ENCODE measurements at regions not wholly inside any gene's neighbourhood (a gene's known extent, or its start where the extent isn't known, plus 50 kb on each side); places are given as distances from the start of the nearest gene placed in this dataset.
"Not testable (repeated sequence)": the region's sequence is repeated elsewhere in the genome, so short reads cannot be mapped to it uniquely, and the experiment has no call there.

DNA sequence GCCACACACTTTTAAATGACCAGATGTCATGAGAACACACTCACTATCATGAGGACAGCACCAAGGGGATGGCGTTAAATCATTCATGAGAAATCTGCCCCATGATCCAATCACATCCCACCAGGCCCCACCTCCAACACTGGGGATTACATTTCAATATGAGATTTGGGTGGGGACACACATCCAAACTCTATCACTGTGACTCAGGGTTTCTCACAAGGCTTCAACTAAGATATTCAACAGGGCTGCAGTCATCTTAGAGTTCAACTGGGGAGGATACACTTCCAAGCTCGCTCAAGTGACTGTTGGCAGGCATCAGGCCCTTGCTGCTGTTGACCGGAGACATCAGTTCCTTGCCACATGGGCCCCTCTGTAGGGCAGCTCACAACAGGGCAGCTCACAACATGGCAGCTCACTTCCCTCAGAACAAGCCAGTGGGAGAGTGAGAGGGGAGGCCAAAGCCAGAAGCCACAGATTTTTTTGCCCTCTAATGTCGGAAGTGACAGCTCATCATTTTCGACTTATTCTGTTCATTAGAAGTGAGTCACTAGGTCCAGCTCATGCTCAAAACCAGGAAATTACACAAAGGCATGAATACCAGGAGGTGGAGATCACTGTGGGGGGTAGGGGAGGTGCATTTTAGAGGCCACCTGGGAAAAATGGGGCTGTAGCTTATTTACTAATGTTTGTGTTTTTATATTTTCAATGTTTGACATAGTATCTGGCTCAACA, 50.8 kb upstream of the PTHLH start:
- DNase-seq: peak; percentile 97

DNA sequence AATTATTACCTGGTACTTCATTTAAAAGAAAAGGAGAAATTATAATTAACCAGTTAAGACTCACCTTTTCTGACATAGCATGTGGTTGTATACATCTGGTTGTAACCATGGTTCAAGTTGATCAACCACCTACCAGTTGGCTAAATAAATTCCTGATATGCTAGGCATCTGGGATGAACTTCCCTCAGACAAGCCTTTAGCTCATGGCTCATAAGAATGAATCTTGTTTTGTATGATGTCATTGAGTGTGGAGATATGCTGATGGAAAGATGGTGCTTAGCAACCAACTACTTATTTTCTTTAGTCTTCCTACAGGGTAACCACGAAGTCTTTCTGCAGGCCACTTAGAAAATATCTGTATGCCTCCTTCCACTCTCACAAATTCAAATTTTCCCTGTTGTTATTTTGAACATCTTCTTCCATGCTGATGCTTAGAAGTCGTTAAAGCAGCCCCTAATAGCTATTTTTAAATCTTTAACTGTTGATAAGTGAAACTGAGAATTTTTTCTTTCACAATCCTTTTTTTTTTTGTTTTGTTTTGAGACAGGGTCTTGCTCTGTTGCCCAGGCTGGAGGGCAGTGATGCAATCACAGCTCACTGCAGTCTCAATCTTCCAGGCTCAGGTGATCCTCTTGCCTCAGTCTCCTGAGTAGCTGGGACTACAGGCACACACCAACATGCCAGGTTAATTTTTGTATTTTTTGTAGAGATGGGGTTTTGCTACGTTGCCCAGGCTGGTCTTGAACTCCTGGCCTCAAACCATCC, 51.9 kb upstream of the PTHLH start:
- DNase-seq: peak; percentile 89

DNA sequence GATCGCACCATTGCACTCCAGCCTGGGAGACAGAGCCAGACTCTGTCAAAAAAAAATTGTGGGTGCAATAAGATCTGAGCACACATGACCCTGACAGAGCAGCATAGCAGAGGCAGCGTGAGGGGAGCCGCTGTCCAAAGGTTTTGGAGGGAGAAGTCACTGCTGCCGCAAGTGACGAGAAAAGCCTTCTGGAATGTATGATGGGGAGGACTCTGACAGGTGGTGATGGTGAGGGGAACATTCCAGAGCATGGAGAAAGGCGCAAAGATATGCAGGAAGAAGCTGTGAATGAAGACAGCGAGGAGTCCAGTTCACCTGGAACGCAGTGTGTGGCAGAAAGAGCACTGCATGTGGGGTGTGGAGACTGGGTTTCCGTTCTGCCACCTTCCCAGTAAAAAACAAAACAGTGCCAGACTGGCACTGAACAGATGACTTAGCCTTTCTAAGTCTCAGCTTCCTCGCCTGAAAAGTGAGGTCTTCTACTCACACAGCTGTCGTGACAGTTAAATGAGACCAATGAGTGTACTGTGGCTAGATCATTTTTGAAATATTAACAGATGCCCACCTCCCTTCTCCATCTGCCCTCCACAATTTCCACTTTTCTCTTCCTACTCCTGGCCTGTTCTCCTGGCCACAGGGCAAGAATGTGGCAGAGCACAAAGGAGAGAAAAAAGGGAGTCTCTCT, 53.4 kb upstream of the PTHLH start:
- DNase-seq: no peak

DNA sequence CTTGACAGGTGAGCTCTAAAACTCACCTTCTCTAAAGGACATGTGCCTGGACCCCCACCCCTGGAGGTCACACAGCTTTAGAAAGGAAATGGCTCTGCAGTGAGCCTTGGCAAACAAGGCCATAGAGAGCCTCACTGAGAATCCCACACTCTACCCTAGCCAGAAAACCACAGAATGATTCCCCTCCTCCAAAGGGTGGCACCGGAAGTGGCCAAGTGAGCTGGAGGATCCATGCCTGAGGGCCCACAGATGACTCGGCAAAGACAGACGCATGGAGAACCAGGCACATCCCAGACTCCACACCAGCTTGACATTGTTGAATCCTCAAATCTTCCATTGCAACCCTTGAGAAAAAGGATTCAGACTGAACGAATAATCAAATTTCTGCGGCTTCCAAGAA, 54.2 kb upstream of the PTHLH start:
- no peak for DNase-seq

DNA sequence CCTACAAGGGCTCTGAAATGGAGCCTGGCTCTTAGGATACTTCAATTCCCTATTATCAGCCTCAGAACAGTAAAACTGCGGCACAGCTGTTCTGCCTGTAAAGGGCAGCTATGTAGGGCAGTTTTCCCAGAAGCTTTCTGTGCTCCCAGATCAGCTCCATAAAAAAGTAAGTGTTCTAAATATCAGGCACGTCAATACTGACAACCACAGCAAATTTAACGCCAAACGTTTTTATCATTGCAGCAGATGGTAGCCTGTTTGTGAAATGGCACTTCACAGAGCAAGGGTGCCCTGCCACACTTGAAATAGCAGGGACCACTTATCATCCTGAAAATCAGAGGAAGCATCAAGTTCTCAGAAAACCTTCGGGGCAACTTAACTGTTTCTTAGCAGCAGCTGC, 54.8 kb upstream of the PTHLH start:
- no peak for DNase-seq

DNA sequence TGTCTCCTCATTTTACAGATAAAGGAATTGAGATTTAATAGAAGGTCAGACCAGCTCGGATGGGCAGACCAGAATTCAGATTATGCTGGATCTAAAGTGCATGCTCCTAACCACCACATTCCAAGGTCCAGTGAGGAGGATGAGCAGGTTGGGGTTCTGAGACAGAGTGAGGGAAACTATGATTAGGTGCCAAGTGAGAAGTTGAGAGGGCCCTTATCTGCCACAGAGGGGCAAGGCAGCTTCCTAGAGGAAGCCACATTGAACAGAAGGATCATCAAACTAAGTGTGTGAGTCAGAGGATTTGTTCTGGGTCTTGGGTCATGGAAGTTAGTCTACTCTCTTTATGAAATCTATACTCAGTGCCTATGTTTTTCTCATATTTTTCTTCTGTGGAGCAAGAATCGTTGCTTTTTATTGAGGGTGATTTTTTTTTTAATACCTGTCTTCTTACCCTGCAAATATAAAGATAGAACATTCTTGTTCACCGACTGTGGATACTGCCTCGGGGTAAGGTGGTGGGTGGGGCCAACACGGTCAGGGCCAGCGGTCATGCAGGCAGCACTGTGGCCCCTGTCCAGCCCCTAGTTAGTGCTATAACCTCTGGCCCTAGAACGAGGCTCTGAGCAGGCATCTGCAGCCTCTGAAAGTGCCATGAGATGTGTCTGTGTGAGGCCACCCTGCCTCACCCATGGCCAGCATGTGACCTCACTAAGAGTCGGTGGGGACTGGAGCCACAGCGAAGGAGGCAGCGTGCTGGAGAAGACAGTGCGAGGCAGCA, 55.6 kb upstream of the PTHLH start:
- DNase-seq: no peak

DNA sequence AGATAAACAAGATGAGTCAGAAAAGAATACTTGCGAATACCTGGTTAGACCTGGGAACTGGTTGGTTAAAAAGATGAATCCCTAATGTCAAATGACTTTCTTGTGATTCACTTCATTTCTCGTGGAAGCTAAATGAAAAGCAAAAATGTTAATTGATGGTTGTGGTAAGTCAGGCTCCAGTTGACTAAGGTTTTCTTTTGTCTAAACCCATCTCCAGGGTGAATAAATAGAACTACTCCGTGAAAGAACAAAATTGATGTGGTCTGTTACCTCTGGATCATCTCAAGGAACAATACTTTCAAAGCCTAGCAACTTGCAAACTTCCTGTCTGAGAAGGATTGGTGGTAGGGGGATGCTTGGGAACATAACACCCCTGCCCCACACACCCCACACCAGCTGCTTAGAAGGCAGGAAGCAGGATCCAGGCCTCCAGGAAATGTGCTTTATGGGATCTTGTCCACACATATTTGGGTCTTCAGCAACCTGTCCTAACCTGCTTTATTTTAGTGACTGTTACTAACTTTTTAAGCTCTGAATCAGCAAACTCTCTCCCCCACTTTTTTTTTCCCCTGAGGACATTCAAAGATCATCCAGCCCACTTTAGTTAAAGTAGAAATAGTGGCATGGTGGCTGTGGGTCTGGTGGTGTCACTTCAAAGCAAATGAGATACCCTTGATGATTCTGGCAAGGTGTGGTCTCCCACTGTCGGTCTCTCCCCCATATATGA, 60.4 kb upstream of the PTHLH start:
- DNase-seq: peak; percentile 73

DNA sequence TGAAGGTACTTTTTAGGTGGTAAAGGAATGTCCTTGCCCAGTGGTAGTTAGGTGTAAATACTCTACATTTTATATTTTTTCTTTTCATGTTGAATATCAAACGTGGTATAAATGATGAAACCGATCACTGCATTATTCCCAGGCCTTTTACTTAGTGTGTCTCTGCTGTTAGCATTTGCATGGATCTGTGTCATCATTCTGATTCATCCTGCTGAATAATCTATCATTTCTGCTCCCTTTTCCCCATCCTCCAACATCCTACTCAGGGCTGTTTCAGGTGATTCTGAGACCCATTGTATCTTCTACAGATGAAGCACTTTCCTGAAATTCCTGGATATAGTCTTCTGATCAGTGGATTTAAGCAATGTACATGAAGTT, 61.0 kb upstream of the PTHLH start:
- peak; percentile 58 for DNase-seq

DNA sequence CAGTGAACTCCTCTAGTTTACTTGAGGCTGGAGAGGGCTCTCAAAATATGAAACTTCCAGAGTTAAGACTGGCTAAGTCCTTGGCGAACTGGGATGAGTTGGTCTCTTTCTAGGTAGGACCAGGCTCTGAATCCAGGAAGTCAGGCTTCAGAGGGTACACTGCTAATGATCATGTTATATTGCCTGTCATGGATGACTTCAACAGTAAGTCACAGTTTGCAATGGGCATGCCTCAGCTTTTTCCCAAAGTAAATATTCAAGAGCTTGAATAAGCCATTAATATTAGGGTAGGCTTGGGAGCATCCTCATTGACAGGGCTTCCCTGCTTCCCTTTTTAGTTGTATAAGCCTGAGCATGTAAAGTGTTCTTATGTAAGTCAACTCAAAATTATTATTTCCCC, 61.7 kb upstream of the PTHLH start:
- no peak for DNase-seq

DNA sequence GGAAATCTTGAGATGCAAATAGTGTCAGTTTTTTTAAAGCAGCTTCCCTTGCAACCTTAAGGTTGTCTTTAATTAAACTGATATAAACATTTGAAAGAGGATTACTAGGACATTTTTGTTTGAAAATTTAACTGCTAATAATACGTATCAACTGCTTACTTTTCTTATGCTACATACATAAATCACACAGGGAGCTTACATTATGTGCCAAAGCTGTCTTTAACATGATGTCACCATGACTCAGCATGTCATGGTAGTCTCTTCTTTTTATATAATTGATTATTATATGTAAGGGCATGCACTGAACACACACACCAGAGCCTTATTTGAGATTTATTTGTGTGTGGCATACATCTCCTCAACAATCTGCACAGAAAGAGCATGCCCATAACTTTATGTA, 63.0 kb upstream of the PTHLH start:
- peak; percentile 85 for DNase-seq

DNA sequence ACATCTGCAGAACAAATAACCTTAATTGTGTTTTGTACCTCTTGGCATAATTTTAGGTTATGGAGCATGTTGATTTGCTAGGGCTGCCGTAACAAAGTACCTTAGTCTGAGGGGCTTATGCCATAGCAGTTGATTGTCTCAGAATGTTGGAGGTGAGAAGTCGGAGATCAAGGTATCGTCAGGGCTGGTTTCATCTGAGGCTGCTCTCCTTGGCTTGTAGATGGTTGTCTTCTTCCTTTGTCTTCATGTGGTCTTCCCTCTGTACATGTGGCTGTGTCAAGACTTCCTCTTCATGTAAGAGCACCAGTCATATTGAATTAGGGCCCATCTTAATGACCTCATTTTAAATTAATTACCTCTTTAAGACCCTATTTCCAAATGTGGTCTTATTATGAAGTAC, 64.4 kb upstream of the PTHLH start:
- DNase-seq: no peak

DNA sequence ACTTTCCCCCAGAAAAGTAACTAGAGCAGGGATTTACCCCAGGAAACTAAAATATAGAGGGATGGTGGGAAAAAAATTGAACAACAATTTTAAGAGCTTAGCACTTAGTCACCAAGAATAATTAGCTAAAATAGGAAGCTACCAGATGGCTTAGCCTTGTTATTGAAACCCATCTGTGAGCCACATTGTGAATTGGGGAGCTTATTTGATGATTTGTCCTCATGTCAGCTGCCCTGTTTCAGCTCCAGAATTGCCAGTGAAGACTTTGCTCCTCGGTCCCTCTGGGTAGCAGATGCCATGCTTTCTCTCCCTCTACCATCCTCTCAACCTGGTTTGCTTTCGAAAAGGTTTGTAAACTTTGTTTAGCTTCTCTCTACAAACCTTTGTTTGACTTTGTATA, 67.7 kb upstream of the PTHLH start:
- no peak for DNase-seq

DNA sequence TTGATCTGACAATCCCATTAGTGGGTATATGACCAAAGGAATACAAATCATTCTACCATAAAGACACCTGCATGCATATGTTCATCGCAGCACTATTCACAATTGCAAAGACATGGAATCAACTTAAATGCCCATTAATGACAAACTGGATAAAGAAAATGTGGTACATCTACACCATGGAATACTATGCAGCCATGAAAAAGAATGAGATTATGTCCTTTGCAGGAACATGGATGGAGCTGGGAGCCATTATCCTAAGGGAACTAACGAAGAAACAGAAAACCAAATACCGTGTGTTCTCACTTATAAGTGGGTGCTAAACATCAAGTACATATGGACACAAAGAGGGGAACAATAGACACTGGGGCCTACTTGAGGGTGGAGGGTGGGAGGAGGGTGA, 74.1 kb upstream of the PTHLH start:
- DNase-seq: not testable (repeated sequence)

DNA sequence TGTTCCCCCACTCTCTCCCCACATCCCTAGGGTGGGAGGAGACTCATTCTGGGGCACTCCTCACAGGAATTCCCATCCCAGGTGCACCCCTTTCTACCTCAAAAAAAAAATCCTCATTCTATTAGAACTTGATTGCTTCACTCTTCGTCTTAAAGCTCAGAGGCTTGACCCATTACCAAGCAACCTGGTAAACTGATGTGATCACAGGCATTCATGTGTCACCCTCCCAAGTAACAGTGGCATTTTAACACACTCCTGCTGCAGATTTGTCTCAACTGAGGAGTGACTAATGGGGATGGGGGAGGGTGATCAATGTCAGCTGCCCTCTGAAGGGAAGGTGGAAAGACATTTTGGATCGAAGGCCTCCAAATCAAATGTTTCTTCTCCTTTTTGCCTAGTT, 78.1 kb upstream of the PTHLH start:
- DNase-seq: no peak

DNA sequence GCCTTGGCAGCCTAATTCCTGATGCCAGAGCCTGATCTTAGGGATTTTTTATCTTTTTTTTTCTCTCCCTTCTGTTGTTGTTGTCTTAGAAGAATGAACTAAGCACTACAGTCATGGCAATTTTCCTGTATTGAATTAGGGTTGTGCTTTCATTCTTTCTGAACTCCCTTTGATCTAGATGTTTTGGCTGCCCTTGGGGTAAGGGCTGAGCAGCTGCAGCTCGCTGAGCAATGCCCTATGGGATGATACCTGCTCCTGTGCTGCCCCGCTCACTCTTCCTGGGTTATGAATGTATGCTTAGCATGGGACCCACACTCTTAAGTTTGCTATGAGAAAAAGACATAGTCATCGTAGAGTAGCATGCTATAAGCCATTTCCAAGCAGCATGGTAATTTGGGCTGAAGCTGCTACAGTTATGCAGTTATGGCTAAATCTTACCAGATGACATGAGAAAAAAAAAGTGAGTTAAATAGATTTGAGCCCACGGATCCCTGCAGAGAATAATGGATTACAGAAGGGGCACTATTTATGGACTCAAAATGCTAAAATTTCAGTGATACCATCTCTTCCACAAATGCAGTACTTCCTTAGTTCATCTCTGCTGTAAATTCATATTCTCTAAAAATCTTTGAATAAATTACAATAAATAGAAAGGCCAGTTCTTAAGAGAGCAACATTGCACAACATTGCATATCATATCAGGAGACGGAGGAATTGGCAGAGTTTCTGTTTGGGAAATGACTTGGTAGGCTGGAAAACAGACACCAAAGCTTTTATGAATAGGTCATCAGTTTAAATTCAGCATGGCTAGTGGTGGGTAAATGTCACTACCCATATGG, 79.2 kb upstream of the PTHLH start:
- peak; percentile 58 for DNase-seq

DNA sequence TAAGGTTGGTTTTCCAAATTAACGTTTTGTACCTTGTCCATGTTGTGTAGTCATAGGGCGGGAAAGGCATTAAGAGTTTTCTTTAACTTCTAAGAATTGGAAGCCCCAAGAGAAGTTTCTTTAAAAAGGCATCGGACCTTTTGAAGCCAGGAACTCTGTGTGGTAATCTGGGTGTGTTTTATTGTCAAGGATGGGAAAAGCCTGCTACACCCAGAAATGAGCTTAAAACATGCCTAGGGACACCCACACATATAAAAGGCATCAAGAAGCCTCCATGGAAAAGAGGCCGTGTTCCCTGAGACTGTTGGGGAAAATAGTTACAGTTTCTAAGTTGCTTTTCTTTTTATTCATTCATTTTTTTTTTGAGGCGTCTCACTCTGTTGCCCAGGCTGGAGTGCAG, 81.0 kb upstream of the PTHLH start:
- DNase-seq: no peak

DNA sequence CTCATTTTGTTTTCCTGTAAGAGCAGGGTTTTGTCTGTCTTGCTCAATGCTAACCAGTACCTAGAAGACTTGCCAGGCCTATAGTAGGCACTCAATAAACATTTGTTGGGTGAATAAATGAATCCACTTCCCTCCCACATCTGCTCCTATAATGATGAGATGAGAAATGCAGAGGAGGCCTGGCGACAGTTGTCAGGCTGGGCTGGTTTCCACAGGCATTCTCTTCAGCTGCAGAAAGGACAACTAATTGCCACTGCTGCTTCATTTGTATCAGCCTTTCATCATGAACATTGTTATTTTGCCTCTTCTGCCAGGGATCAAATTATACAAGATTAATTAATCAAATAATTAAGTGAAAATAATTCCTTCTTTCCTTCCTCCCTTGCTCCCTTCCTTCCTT, 82.0 kb upstream of the PTHLH start:
- no peak for DNase-seq

DNA sequence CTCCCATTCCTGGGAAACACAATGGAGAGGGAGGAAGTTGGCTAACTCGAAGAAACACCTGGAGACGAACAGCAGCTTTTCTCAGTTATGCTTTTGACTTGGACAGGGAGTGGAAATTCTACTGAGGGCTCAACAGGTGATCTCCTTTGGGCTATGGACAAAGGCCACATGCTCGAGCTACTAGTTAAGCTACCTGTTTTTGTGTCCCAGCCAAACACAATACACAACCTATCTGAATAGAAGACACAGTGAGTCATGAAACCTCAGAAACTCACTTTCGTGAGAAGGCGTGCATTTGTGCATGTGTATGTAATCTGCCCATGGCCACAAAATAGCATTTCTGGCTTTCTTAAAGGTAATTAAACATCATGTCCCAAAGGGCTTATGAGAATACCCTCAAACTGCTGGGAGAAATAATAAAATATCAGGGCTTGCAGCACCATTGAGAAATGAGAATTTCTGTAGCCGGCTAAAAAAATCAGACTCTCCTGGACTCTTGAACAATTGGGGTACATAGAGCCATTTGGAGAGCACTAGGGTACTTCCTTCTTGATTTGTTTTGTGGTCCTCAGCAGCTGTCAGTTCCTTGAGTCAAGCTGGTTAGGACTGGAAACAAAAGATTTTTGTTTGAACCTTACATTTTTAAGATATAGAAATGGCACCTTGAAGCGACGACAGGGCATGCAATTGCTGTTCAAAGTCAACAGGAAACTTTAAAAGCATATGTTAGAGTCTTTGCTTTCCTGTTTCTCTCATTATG, 85.5 kb upstream of the PTHLH start:
- peak; percentile 42 for DNase-seq

DNA sequence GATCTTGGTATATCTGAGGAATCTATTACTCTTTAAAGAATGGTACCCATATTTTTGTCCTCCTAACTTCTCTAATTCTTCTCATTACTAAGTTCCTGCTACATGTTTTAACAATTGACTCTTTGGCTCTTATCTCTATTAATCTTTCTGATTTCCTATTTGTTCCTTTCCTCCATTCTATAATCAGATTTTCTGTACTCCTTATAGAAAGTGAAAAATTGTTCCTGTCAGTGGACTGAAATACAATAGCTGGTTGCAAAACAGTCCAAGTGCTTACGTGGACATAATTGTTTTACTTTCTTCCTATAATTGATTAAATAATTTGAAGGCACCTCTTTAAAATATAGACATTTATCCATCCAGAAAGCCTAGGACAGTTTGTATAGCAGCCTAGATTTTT, 86.7 kb upstream of the PTHLH start:
- DNase-seq: no peak

DNA sequence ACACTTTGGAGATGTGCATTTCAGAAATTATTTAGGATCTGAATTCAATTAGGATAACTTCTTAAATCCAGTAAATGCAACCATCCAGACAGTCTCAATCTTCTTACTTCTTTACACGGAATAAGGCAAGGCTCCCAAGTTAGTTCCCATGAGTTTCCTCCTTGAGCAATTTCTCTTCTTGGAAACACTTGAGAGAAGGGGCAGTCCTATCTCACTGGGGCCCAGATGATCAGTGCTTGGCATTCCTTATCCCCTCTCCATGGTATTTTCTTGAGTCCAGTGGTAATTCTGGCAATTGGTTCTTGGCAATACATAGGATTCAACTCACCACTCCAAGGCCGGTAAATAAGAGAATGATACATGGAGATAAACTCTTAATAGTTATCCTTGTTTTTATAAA, 87.1 kb upstream of the PTHLH start:
- DNase-seq: no peak

DNA sequence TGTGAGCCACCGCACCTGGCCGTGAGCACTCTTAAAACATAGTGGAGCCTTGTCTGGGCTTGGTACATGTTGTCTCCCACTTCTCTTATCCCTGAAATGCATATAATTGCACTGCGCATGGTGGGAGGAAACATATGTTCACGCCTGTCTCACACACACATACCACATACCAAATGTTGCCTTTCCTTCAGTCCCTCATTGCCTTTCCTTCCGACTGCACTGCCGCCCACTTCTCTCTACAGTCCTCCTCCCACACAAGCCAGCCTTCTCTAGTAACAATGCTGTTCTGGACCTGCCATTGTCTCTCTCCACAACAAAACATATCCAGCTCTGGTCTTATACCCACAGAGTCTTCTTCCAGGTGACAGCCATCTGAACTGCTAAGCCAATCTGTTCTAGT, 88.3 kb upstream of the PTHLH start:
- DNase-seq: no peak
